Activated T-helper 2 cell treated with anti-CD3 and anti-CD28 coated beads, Interferon-gamma antibody, Interleukin-2, Interleukin-4, amounts not matched to agents 10 μg/mL and 5 μg/mL and 100 μg/mL, durations not matched to agents 14 hours and 24 hours and 36 hours (primary cell): ENCODE measurements at regions not wholly inside any gene's neighbourhood (a gene's known extent, or its start where the extent isn't known, plus 50 kb on each side); places are given as distances from the start of the nearest gene placed in this dataset.

Experiments
- DNase-seq: peaks from one replicate; pipeline ENCODE4 v3.0.0; 2021; ENCODE audit warnings: low spot score
- H3K27ac Mint-ChIP-seq: one replicate; pipeline ENCODE4 v1.8.0; 2021; ENCODE audit warnings: mixed read lengths
- H3K27me3 Mint-ChIP-seq: one replicate; pipeline ENCODE4 v1.8.0; 2021; ENCODE audit warnings: low read depth, mixed read lengths
- H3K36me3 Mint-ChIP-seq: one replicate; pipeline ENCODE4 v1.8.0; 2021; ENCODE audit warnings: low read depth, mixed read lengths
- H3K4me1 Mint-ChIP-seq: one replicate; pipeline ENCODE4 v1.8.0; 2021; ENCODE audit warnings: low read depth, mixed read lengths
- H3K4me3 Mint-ChIP-seq: one replicate; pipeline ENCODE4 v1.8.0; 2021; ENCODE audit warnings: low read depth, mild to moderate bottlenecking, moderate library complexity, mixed read lengths
- H3K9me3 Mint-ChIP-seq: one replicate; pipeline ENCODE4 v1.8.0; 2021; ENCODE audit warnings: mixed read lengths
- intact Hi-C: fragments of 100-400 bp; cut with micrococcal nuclease; formaldehyde crosslinking; loops from one replicate; pipeline ENCODE4 v1.15.1; 2023

DNA sequence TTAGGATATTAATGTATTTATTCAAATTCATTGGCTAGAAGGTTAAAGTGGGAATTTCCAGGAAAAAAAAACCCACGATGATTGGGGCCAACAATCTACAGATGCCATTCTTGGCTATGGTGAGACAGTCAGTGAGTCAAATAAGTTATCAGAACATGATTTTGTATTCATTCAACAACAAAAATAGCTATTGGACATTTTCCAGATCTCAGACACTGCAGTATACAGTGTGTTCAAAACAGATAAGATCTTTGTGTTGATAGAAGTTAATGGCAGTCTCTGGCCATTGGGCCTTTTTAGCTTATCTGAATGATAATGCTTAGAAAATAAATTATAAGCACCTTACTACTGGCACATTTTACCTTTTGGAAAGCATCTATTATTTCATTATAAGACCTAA is 547.7 kb downstream of the MAT2B start:
- Mint-ChIP-seq H3K27me3 (no peaks in the 10 kb centered on the region), H3K36me3 (no peaks in the 10 kb centered on the region), H3K27ac (no peak overlapping the region), H3K9me3 (no peaks in the 10 kb centered on the region), H3K4me1 (no peaks in the 10 kb centered on the region), H3K4me3 (no peak overlapping the region)
- intact Hi-C loops, result no loop called here
- DNase-seq, result no peak

DNA sequence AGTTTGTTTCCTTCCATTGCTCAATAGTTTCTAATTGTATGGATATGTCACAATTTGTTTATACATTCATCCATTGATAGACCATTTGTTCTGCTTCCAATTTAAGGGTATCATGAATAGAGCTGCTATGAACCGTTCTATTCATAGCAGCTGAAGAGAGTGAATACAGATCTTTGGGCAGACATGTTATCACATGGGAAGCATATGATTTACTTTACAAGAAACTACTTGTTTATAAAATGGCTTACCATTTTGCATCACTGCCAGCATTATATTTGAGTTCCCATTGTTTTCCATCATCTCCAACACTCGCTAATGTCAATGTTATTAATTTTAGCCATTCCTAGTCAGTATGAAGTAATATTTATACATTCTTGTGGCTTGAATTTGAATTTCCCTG is 549.0 kb downstream of the MAT2B start:
- intact Hi-C loops, result no loop called here
- no peaks in the 10 kb centered on the region for H3K27me3 Mint-ChIP-seq
- no peaks in the 10 kb centered on the region for H3K36me3 Mint-ChIP-seq
- H3K9me3 Mint-ChIP-seq, result no peaks in the 10 kb centered on the region
- H3K4me1 Mint-ChIP-seq, result no peaks in the 10 kb centered on the region
- DNase-seq, result no peak
- H3K4me3 Mint-ChIP-seq, result no peak overlapping the region
- no peak overlapping the region for H3K27ac Mint-ChIP-seq

DNA sequence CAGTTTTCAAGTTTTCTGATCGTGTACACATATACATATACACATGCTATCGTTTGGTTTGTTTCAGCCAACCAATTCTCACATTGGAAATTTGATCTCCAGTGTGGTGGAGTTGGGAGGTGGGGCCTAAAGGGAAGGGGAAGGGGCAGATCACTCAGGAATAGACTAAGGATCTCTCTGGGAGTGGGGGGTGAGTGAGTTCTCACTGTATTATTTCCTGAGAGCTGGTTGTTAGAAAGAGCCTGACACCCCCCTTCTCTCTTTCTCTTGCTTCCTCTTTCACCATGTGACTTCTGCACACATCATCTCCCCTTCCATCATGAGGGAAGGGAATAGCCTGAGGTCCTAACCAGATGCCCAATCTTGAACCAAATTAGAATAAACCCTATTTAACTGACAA is 551.7 kb downstream of the MAT2B start:
- no peaks in the 10 kb centered on the region for H3K4me1 Mint-ChIP-seq
- no peaks in the 10 kb centered on the region for H3K27me3 Mint-ChIP-seq
- no peak overlapping the region for H3K27ac Mint-ChIP-seq
- H3K36me3 Mint-ChIP-seq, result no peaks in the 10 kb centered on the region
- no peak for DNase-seq
- intact Hi-C loops, result no loop called here
- H3K4me3 Mint-ChIP-seq, result no peak overlapping the region
- no peaks in the 10 kb centered on the region for H3K9me3 Mint-ChIP-seq

DNA sequence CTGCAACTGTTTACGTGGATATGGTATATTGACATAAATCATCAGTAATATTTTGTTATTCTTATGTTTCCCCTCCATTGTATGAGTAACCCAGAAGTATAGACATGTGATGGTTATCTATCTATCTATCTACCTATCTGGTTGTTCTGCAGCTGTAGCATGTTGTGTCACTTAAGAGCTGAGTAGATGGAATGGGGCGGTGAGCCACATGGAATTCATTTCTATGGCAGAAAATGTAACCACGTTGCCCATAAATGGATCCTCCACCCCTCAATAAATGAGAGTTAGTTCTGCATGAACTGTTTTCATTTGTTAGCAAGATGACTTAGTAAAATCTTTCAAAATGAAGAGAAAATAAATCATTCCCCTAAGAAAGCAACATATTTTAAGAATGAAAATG is 553.2 kb downstream of the MAT2B start:
- Mint-ChIP-seq H3K27ac (no peak overlapping the region), H3K9me3 (no peaks in the 10 kb centered on the region), H3K4me3 (no peak overlapping the region), H3K4me1 (no peaks in the 10 kb centered on the region), H3K27me3 (no peaks in the 10 kb centered on the region), H3K36me3 (no peaks in the 10 kb centered on the region)
- DNase-seq, result no peak
- intact Hi-C loops, result no loop called here

DNA sequence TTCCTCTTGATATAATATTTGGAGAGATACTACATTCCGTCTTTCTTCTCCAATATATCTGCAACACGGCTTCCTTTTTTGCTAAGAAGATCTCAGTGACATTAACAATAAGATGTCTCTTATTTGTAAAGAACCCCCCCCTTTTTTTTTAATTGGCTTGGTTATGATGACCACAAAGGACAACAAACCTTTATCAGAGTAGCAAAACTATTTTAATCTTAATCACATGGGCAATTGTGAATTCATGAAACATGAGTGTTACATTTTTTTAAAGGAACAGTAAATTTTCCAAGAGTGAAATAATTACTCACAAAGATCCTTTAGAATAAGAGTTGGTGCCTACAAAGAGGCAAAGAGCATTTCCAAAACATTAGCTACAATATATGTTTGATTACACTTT is 554.1 kb downstream of the MAT2B start:
- intact Hi-C loops, result no loop called here
- no peak for DNase-seq

DNA sequence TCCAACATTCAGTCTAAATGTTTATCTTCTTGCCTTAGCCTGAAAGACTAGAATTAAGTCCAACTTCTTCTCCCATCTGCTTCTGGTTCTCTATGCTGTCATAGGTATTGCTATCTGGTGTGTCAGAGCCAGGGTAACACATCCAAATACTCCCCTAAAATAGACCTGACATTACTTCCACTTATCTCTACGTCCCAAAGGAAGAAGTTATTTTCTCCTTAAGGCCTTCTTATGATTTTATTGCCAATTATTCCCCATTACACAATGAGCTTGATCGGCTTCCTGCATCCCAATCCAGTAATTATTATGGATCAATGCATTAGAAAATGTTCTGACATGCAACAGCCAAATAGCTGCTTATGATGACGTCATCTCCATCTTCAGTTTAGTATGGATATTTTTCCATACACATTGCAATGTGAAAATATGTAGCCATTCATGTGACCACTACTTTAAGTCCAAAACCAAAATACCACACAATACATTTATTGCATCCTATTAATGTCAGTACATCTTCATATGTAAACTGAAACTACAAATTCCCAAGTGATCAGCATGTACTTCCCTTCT is 555.5 kb downstream of the MAT2B start:
- H3K36me3 Mint-ChIP-seq, result no peaks in the 10 kb centered on the region

More for the DNA sequence above, 554.1 kb downstream of the MAT2B start:
- Mint-ChIP-seq H3K36me3 (no peaks in the 10 kb centered on the region), H3K9me3 (no peaks in the 10 kb centered on the region), H3K4me3 (no peak overlapping the region), H3K27ac (no peak overlapping the region), H3K4me1 (no peaks in the 10 kb centered on the region), H3K27me3 (no peaks in the 10 kb centered on the region)

DNA sequence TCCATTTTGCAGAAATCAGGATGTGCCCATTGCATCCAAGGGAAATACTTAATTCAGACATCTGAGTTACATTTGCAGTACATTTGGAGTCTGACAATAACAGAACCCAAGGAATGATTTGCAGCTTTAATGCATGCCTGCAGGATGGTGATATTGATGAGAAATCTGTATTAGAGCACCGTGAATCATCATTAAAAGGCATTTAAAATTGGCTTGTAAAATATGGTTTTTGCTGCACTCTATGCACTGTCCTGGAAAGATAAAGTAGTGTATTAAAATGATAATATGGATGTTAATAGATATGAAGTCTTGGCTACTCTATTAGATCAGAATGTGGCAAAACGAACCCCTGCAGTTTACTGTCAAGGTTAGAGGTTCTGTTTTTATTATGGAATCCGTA is 556.9 kb downstream of the MAT2B start:
- intact Hi-C loops, result no loop called here
- Mint-ChIP-seq H3K36me3 (no peaks in the 10 kb centered on the region), H3K9me3 (no peaks in the 10 kb centered on the region), H3K27me3 (no peaks in the 10 kb centered on the region), H3K27ac (no peak overlapping the region), H3K4me1 (no peaks in the 10 kb centered on the region), H3K4me3 (no peak overlapping the region)
- no peak for DNase-seq

More for the DNA sequence above, 555.5 kb downstream of the MAT2B start:
- Mint-ChIP-seq H3K9me3 (no peaks in the 10 kb centered on the region), H3K27me3 (no peaks in the 10 kb centered on the region), H3K27ac (no peak overlapping the region), H3K4me3 (no peak overlapping the region), H3K4me1 (no peaks in the 10 kb centered on the region)
- intact Hi-C loops, result no loop called here
- DNase-seq, result no peak

DNA sequence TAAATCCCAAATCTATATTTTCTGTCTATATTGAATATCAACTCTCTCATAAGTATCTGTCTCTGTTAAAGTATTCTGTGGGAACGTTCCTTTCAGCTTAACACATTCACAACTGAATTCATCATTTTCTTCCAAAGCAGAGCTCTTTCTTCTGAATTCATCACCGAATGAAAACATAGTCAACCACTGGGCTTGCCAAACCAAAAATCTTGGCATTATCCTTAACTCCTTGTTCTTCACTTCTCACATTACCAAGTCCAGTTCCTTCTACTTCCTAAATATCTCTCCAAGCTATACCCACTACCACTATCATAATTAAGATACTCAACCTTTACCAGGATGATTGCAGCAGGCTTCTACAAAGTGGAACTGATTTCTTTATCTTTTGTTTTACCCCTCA is 559.8 kb downstream of the MAT2B start:
- Mint-ChIP-seq H3K27ac (no peak overlapping the region), H3K36me3 (no peaks in the 10 kb centered on the region), H3K4me1 (no peaks in the 10 kb centered on the region), H3K4me3 (no peak overlapping the region), H3K9me3 (no peaks in the 10 kb centered on the region), H3K27me3 (no peaks in the 10 kb centered on the region)
- intact Hi-C loops, result no loop called here
- DNase-seq, result no peak

DNA sequence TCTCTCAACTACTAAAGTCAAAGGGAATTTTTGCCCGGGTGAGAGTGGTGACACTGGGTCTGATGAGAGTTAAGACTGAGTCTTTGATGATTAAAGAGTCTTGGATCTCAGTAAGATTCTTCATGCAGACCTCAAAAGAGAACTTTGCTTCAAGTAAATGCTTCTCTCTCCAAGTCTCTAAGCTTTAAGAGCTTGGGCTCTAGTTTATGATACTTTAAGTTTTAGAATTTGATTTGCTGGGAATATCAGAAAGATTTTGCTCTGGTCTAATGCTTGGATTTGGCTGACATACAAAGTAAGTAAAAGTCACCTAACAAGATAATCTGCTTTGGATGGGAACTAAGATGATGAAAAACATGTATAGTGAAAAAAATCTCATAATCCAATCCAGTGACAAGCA is 566.3 kb downstream of the MAT2B start:
- Mint-ChIP-seq H3K36me3 (no peaks in the 10 kb centered on the region), H3K4me1 (no peaks in the 10 kb centered on the region), H3K4me3 (no peak overlapping the region), H3K9me3 (no peaks in the 10 kb centered on the region), H3K27ac (no peak overlapping the region), H3K27me3 (no peaks in the 10 kb centered on the region)
- intact Hi-C loops, result no loop called here
- DNase-seq, result no peak

DNA sequence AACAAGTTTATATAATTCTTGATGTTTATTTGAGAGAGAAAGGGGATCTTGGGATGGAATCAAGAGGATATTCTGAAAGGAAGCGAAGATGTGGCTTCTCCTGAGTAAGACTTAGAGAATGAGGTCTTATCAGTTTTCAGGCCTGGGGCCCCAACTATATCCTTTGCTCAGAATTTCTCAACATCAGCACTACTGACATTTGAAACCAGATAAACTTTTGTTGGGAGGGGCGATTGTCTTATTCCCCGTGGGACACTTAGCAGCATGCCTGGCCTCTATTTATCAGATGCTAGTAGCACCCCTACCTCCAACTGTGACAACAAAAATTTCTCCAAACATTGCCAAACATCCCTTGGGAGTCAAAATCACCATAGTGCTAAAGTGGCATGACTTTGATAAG is 567.7 kb downstream of the MAT2B start:
- Mint-ChIP-seq H3K4me3 (no peak overlapping the region), H3K27ac (no peak overlapping the region), H3K27me3 (no peaks in the 10 kb centered on the region), H3K36me3 (no peaks in the 10 kb centered on the region), H3K4me1 (no peaks in the 10 kb centered on the region), H3K9me3 (no peaks in the 10 kb centered on the region)
- DNase-seq, result no peak
- intact Hi-C loops, result no loop called here

DNA sequence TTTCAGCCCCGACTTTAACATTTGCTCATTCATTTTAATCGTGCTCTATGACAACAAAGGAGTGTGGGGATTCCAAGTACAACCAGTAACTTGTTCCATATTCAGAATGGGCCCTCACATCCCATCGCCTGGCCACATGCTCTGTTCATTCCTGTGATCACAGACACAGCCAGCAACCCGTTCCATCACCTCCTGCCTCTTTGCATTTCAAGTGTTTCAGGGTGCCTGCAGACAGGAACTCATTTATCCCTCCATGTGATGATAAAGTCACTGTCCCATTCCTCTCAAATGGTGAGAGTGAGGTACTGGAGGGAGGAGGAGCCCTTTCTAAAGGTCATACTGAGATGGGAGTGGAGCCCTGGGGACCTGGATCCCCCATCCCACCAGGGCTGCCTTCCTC is 571.1 kb downstream of the MAT2B start:
- Mint-ChIP-seq H3K4me3 (no peak overlapping the region), H3K9me3 (no peaks in the 10 kb centered on the region), H3K4me1 (no peaks in the 10 kb centered on the region), H3K36me3 (no peaks in the 10 kb centered on the region), H3K27ac (no peak overlapping the region), H3K27me3 (no peaks in the 10 kb centered on the region)
- intact Hi-C loops, result no loop called here
- no peak for DNase-seq

DNA sequence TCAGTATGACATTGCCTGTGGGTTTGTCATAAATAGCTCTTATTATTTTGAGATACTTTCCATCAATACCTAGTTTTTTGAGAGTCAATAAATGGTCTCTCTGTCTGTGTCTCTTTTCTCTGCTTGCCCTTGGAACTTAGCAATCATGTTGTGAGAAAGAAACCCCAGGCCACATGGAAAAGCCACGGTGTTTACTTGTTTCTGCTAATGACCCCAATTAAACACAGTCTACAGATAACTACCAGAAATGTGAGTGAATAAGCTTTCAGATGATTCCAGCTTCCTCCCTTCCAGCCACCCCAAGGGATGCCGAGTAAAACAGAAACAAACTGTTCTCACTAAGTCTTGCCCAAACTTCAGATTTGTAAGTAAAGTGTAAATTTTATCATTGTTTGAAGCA is 584.9 kb downstream of the MAT2B start:
- no peaks in the 10 kb centered on the region for H3K36me3 Mint-ChIP-seq
- DNase-seq, result no peak
- H3K4me3 Mint-ChIP-seq, result no peak overlapping the region
- no peaks in the 10 kb centered on the region for H3K27me3 Mint-ChIP-seq
- intact Hi-C loops, result no loop called here
- H3K4me1 Mint-ChIP-seq, result no peaks in the 10 kb centered on the region
- H3K9me3 Mint-ChIP-seq, result peaks cover 10% of the 10 kb centered on the region
- no peak overlapping the region for H3K27ac Mint-ChIP-seq

DNA sequence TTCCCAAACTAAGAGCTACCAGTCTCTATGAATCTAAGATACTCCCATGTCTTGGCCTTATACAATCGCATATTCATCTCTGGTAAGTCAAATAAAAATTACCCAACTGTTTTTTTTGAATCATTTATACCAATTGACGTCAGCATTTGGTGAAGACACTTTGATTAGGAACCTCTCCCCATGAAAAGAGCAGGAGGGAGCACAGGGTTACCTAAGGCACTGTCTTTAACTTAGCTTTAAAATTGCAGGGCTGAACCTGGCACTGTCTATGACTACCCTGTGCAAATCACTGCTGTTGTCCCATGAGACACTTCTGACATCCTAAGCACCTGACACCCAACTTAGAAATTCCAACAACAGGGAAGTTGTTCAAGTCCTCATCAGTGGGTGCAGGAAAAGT is 586.4 kb downstream of the MAT2B start:
- Mint-ChIP-seq H3K27ac (no peak overlapping the region), H3K4me3 (no peak overlapping the region), H3K36me3 (no peaks in the 10 kb centered on the region), H3K4me1 (no peaks in the 10 kb centered on the region), H3K27me3 (no peaks in the 10 kb centered on the region), H3K9me3 (peaks cover 10% of the 10 kb centered on the region)
- intact Hi-C loops, result no loop called here
- DNase-seq, result no peak

DNA sequence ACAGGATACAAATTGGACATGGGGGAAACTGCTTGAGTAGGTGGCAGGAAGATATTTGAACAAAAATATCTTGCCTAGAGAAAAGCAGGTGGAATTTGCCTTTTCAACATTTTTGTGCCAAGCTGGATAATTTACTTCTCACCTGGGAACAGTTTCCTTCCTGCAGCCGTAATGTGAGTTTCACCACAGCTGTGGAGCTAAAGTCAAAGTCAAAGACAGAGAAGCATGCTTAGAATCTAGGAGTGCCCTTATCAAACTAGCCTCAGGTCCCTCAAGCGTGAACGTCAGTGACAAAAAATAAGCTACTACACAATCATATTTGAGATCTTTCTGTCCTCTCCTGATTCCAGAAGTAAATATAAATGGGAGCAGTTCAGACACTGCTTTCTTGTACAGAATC is 588.9 kb downstream of the MAT2B start:
- no peaks in the 10 kb centered on the region for H3K27me3 Mint-ChIP-seq
- no peak for DNase-seq
- H3K9me3 Mint-ChIP-seq, result peaks cover 5% of the 10 kb centered on the region
- no peak overlapping the region for H3K4me3 Mint-ChIP-seq
- H3K36me3 Mint-ChIP-seq, result no peaks in the 10 kb centered on the region
- no peaks in the 10 kb centered on the region for H3K4me1 Mint-ChIP-seq
- H3K27ac Mint-ChIP-seq, result no peak overlapping the region
- intact Hi-C loops, result no loop called here
